ENCODE measurements at regions not wholly inside any gene's neighbourhood (a gene's known extent, or its start where the extent isn't known, plus 50 kb on each side); places are given as distances from the start of the nearest gene placed in this dataset.

DNA sequence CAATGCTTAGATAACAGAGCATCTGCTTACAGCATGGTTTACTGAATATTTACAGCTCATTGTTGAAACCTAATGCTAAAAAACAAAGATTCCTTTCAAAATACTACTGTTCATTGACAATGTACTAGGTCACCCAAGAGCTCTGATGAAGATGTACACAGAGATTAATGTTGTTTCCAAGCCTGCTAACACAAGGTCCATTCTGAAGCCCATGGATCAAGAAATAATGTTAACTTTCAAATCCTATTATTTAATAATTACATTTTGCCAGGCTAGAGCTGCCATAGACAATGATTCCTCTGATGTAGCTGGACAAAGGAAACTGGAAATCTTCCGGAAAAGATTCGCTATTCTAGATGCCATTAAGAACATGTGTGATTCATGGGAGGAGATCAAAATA lies 355.6 kb downstream of the TENT5A start:
- TF ChIP-seq GATA2 (IDR thresholded peaks at IDR 0.05; ENCODE audit: low read depth, low read length) = no peak
- TF ChIP-seq GATA3 (IDR thresholded peaks at IDR 0.05; ENCODE audit: low read depth, low read length) = no peak
